Muscle layer of colon (tissue), 2 donors: ENCODE measurements at regions not wholly inside any gene's neighbourhood (a gene's known extent, or its start where the extent isn't known, plus 50 kb on each side); places are given as distances from the start of the nearest gene placed in this dataset.

ENCODE experiments used
- H3K27ac ChIP-seq: one replicate; pipeline ENCODE4 v1.7.0; 2013; ENCODE audit warnings: low read depth, mild to moderate bottlenecking, low read length, moderate library complexity
- H3K27me3 ChIP-seq, 2 donors: one replicate each; pipeline ENCODE4 v1.7.0; 2013; ENCODE audit warnings: low read length in 2 of 2, mild to moderate bottlenecking in 2 of 2; ENCODE audit not compliant: insufficient read depth in 2 of 2, control insufficient read depth in 1 of 2
- H3K36me3 ChIP-seq: one replicate; pipeline ENCODE4 v1.7.0; 2013; ENCODE audit warnings: mild to moderate bottlenecking, low read length; ENCODE audit not compliant: insufficient read depth
- H3K4me1 ChIP-seq: one replicate; pipeline ENCODE4 v1.7.0; 2013; ENCODE audit warnings: mild to moderate bottlenecking, low read length; ENCODE audit not compliant: insufficient read depth
- H3K4me3 ChIP-seq, 2 donors: one replicate each; pipeline ENCODE4 v1.7.0; 2013; ENCODE audit warnings: low read length in 2 of 2, low read depth in 1 of 2, mild to moderate bottlenecking in 1 of 2, moderate library complexity in 1 of 2
- H3K9ac ChIP-seq: one replicate; pipeline ENCODE4 v1.7.0; 2013; ENCODE audit warnings: low read length
- H3K9me3 ChIP-seq: one replicate; pipeline ENCODE4 v1.7.0; 2013; ENCODE audit warnings: mild to moderate bottlenecking, low read length
- donor health status: abdominal sarcoma.
- donor health status: Adenocarcinoma of cecum.

DNA sequence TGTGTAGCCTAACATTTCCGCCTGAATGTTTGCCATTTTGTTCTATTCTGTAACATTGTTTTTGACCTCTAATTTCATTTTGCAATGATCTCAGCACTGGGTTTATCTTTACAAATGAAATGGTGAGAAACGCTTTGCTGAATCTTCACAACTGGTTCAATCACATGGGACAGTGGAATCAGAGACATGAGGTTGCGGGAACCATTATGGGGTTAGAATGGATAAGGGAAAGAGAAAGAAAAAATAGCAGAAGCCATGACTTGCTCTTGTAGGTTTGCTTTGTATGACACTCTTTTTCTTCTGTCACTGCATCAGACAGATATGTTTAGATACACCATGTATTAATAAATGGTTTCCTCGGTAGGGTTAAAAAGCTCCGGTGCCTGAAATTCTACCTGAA lies 114.3 kb upstream of the PELI1 start:
- H3K4me3 ChIP-seq = no peak overlapping the region
- no peaks in the 10 kb centered on the region for H3K9me3 ChIP-seq
- H3K27me3 ChIP-seq = no peaks in the 10 kb centered on the region
- no peaks in the 10 kb centered on the region for H3K36me3 ChIP-seq
- no peaks in the 10 kb centered on the region for H3K4me1 ChIP-seq
- H3K27ac ChIP-seq = no peak overlapping the region
- no peak overlapping the region for H3K9ac ChIP-seq

GRCh38 chr2:64259312-64259711 lies 115.1 kb upstream of the PELI1 start:
- no peak overlapping the region for H3K27ac ChIP-seq
- H3K4me3 ChIP-seq = no peak overlapping the region
- H3K4me1 ChIP-seq = no peaks in the 10 kb centered on the region
- no peaks in the 10 kb centered on the region for H3K9me3 ChIP-seq
- H3K9ac ChIP-seq = no peak overlapping the region
- H3K36me3 ChIP-seq = no peaks in the 10 kb centered on the region
- no peaks in the 10 kb centered on the region for H3K27me3 ChIP-seq

- Histone ChIP-seq H3K36me3 (no peaks in the 10 kb centered on the region), H3K4me3 (no peak overlapping the region), H3K27ac (peak overlapping the region; percentile 10), H3K4me1 (no peaks in the 10 kb centered on the region), H3K27me3 (no peaks in the 10 kb centered on the region), H3K9me3 (no peaks in the 10 kb centered on the region), H3K9ac (no peak overlapping the region)
Observed at GRCh38 chr2:64260093-64260803, 116.0 kb upstream of the PELI1 start.

GRCh38 chr2:64260817-64261216 lies 116.6 kb upstream of the PELI1 start:
- H3K4me1 ChIP-seq = no peaks in the 10 kb centered on the region
- no peaks in the 10 kb centered on the region for H3K9me3 ChIP-seq
- no peak overlapping the region for H3K9ac ChIP-seq
- peak overlapping the region; percentile 10 for H3K27ac ChIP-seq
- H3K36me3 ChIP-seq = no peaks in the 10 kb centered on the region
- no peak overlapping the region for H3K4me3 ChIP-seq
- no peaks in the 10 kb centered on the region for H3K27me3 ChIP-seq

DNA sequence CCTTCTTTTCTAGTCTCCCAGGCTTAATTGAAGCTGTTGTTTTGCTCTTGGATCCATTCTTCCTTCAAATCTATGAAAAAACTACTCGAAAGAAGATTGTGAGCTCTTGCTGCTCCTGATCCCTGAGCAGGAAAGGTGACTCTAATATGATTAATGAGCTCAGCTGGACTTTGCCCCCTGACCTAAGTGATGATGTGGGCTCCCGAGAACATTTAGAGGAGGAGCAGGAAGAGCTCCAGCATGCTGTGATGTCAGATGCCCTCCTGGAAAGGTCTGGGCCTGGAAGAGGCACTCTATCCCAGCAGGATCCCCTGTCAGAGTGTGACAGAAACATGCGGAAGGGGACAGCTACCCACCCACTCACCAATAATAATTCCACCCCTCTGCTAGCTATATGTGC lies 117.9 kb upstream of the PELI1 start:
- H3K4me1 ChIP-seq = no peaks in the 10 kb centered on the region
- no peaks in the 10 kb centered on the region for H3K36me3 ChIP-seq
- H3K9ac ChIP-seq = no peak overlapping the region
- H3K9me3 ChIP-seq = no peaks in the 10 kb centered on the region
- no peaks in the 10 kb centered on the region for H3K27me3 ChIP-seq
- H3K27ac ChIP-seq = no peak overlapping the region
- no peak overlapping the region for H3K4me3 ChIP-seq

GRCh38 chr2:64262816-64263215 lies 118.6 kb upstream of the PELI1 start:
- Histone ChIP-seq H3K9me3 (no peaks in the 10 kb centered on the region), H3K4me1 (peaks cover 6% of the 10 kb centered on the region), H3K27ac (no peak overlapping the region), H3K4me3 (no peak overlapping the region), H3K27me3 (no peaks in the 10 kb centered on the region), H3K9ac (no peak overlapping the region), H3K36me3 (no peaks in the 10 kb centered on the region)

DNA sequence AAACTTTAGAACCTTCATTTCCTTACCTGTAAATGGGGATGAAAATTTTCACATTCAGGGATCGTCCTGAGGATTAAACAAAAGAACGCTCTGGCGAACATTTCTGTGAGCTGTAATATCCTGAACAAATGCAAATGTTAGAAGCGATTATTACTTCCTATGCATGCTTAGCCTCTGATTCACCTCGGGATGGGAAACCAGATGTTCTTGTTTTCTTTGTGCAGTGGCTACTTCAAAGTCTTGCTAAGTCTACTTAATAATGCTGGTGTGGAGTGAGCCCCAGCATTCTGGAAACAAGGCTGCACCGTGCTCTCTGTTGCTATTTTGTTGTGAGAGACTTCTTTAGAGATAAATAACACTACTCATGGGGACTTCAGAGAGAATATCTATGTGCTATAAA lies 119.1 kb upstream of the PELI1 start:
- H3K4me1 ChIP-seq = peaks cover 6% of the 10 kb centered on the region
- H3K9ac ChIP-seq = no peak overlapping the region
- H3K27ac ChIP-seq = no peak overlapping the region
- H3K9me3 ChIP-seq = no peaks in the 10 kb centered on the region
- no peaks in the 10 kb centered on the region for H3K36me3 ChIP-seq
- H3K27me3 ChIP-seq = no peaks in the 10 kb centered on the region
- no peak overlapping the region for H3K4me3 ChIP-seq

GRCh38 chr2:64267699-64268098 lies 123.5 kb upstream of the PELI1 start:
- no peaks in the 10 kb centered on the region for H3K27me3 ChIP-seq
- no peaks in the 10 kb centered on the region for H3K36me3 ChIP-seq
- H3K9me3 ChIP-seq = no peaks in the 10 kb centered on the region
- H3K4me3 ChIP-seq = no peak overlapping the region
- no peak overlapping the region for H3K9ac ChIP-seq
- H3K4me1 ChIP-seq = peaks cover 6% of the 10 kb centered on the region
- H3K27ac ChIP-seq = no peak overlapping the region

GRCh38 chr2:64268330-64269048 lies 124.3 kb upstream of the PELI1 start:
- H3K4me1 ChIP-seq = peaks cover 14% of the 10 kb centered on the region
- no peaks in the 10 kb centered on the region for H3K36me3 ChIP-seq
- no peak overlapping the region for H3K4me3 ChIP-seq
- no peaks in the 10 kb centered on the region for H3K27me3 ChIP-seq
- H3K27ac ChIP-seq = no peak overlapping the region
- H3K9ac ChIP-seq = no peak overlapping the region
- no peaks in the 10 kb centered on the region for H3K9me3 ChIP-seq

GRCh38 chr2:64273524-64274398 lies 129.5 kb upstream of the PELI1 start:
- no peaks in the 10 kb centered on the region for H3K9me3 ChIP-seq
- no peak overlapping the region for H3K4me3 ChIP-seq
- H3K27me3 ChIP-seq = no peaks in the 10 kb centered on the region
- H3K36me3 ChIP-seq = no peaks in the 10 kb centered on the region
- H3K4me1 ChIP-seq = peaks cover 23% of the 10 kb centered on the region
- H3K27ac ChIP-seq = peak overlapping the region; percentile 60
- H3K9ac ChIP-seq = no peak overlapping the region

- H3K36me3 ChIP-seq = no peaks in the 10 kb centered on the region
- H3K4me3 ChIP-seq = no peak overlapping the region
- no peak overlapping the region for H3K9ac ChIP-seq
- peaks cover 23% of the 10 kb centered on the region for H3K4me1 ChIP-seq
- H3K9me3 ChIP-seq = no peaks in the 10 kb centered on the region
- H3K27ac ChIP-seq = peak overlapping the region; percentile 60
- no peaks in the 10 kb centered on the region for H3K27me3 ChIP-seq
Observed at GRCh38 chr2:64274399-64275173, 130.4 kb upstream of the PELI1 start.
